Caki2 (cell line): ENCODE measurements at regions not wholly inside any gene's neighbourhood (a gene's known extent, or its start where the extent isn't known, plus 50 kb on each side); places are given as distances from the start of the nearest gene placed in this dataset.

Experiments used
- DNase-seq: peaks from one replicate; pipeline ENCODE4 v3.0.0-alpha.2; 2015; ENCODE audit warnings: low read depth
- in situ Hi-C: cut with HindIII; loops from 2 replicates; pipeline ENCODE4 v1.10.0; 2016; ENCODE audit warnings: low sequenced_read_pairs, low pct_unique_long_range_greater_than_20kb, mixed read lengths

GRCh38 chr13:48761256-48761655 lies 107.5 kb downstream of the CYSLTR2 start:
- in situ Hi-C loops: no loop called here
- no peak for DNase-seq

- in situ Hi-C loops: no loop called here
- DNase-seq: peak; percentile 75
These were observed 115.5 kb downstream of the CYSLTR2 start for GRCh38 chr13:48769107-48769704.

- in situ Hi-C loops: no loop called here
- DNase-seq: no peak
These were observed 116.6 kb downstream of the CYSLTR2 start for GRCh38 chr13:48770372-48770771.

GRCh38 chr13:48772908-48773307 lies 119.2 kb downstream of the CYSLTR2 start:
- no peak for DNase-seq
- in situ Hi-C loops: no loop called here

GRCh38 chr13:48773531-48774275 lies 120.0 kb downstream of the CYSLTR2 start:
- no peak for DNase-seq
- in situ Hi-C loops: no loop called here

- in situ Hi-C loops: no loop called here
- no peak for DNase-seq
These were observed 121.6 kb downstream of the CYSLTR2 start for GRCh38 chr13:48775285-48775684.

GRCh38 chr13:48775804-48776203 lies 122.1 kb downstream of the CYSLTR2 start:
- no peak for DNase-seq
- in situ Hi-C loops: no loop called here

- DNase-seq: no peak
- in situ Hi-C loops: no loop called here
These were observed 122.7 kb downstream of the CYSLTR2 start for GRCh38 chr13:48776401-48776800.

- in situ Hi-C loops: no loop called here
- DNase-seq: no peak
These were observed 124.9 kb downstream of the CYSLTR2 start for GRCh38 chr13:48778610-48779009.

- in situ Hi-C loops: no loop called here
- no peak for DNase-seq
These were observed 127.1 kb downstream of the CYSLTR2 start for GRCh38 chr13:48780713-48781341.

GRCh38 chr13:48782429-48782840 lies 128.7 kb downstream of the CYSLTR2 start:
- in situ Hi-C loops: no loop called here
- DNase-seq: no peak

- in situ Hi-C loops: no loop called here
- DNase-seq: no peak
These were observed 129.5 kb downstream of the CYSLTR2 start for GRCh38 chr13:48783181-48783630.

GRCh38 chr13:48783695-48784230 lies 130.0 kb downstream of the CYSLTR2 start:
- in situ Hi-C loops: no loop called here
- no peak for DNase-seq

GRCh38 chr13:48784916-48785548 lies 131.3 kb downstream of the CYSLTR2 start:
- in situ Hi-C loops: no loop called here

GRCh38 chr13:48790199-48790598 lies 136.5 kb downstream of the CYSLTR2 start:
- in situ Hi-C loops: no loop called here
- no peak for DNase-seq

More at GRCh38 chr13:48784916-48785548, 131.3 kb downstream of the CYSLTR2 start:
- no peak for DNase-seq

GRCh38 chr13:48790966-48791365 lies 137.2 kb downstream of the CYSLTR2 start:
- DNase-seq: no peak
- in situ Hi-C loops: no loop called here

- no peak for DNase-seq
- in situ Hi-C loops: no loop called here
These were observed 143.4 kb downstream of the CYSLTR2 start for GRCh38 chr13:48797127-48797526.

GRCh38 chr13:48797761-48798160 lies 144.0 kb downstream of the CYSLTR2 start:
- in situ Hi-C loops: no loop called here

GRCh38 chr13:48798180-48798579 lies 144.5 kb downstream of the CYSLTR2 start:
- no peak for DNase-seq
- in situ Hi-C loops: no loop called here

More at GRCh38 chr13:48797761-48798160, 144.0 kb downstream of the CYSLTR2 start:
- DNase-seq: no peak
